Panc1 (cell line): ENCODE measurements at regions not wholly inside any gene's neighbourhood (a gene's known extent, or its start where the extent isn't known, plus 50 kb on each side); places are given as distances from the start of the nearest gene placed in this dataset.

Experiments
- ATAC-seq: fragments of 200-7000 bp; cut with Tn5 transposase; 2 replicates; pipeline ENCODE4 v1.9.1; 2020; ENCODE audit warnings: mild to moderate bottlenecking, moderate library complexity
- BruUV-seq: library from RNA; stranded (reverse); fragments of 400-500 nt; replicated peaks from 2 replicates; lab custom pipeline; 2021; lab: Mats Ljungman, UMichigan
- CTCF ChIA-PET: fragments of 300-600 bp; sonication (Branson Sonifier 250); formaldehyde crosslinking; loops from one replicate; lab custom pipeline; 2022; ENCODE audit warnings: antibody characterized with exemption; lab: Charles Lee
- POLR2A ChIA-PET: fragments of 300-600 bp; sonication (Branson Sonifier 250); formaldehyde crosslinking; loops from one replicate; lab custom pipeline; 2022; ENCODE audit warnings: antibody characterized with exemption; lab: Charles Lee
- DNase-seq: peaks from one replicate; pipeline ENCODE4 v3.0.0-alpha.2; 2010; ENCODE audit warnings: low read depth, low spot score
- H3K27ac ChIP-seq: 2 replicates; pipeline ENCODE4 v1.5.1; 2011; ENCODE audit warnings: mild to moderate bottlenecking, low read length, inconsistent platforms
- H3K27me3 ChIP-seq: fragments of 200-500 bp; sonication (Bioruptor generic); 2 replicates; pipeline ENCODE4 v1.6.0; 2014; ENCODE audit warnings: low read length, inconsistent platforms; ENCODE audit not compliant: control insufficient read depth, insufficient read depth
- H3K36me3 ChIP-seq: fragments of 200-500 bp; sonication (Bioruptor generic); 2 replicates; pipeline ENCODE4 v1.5.1; 2014; ENCODE audit warnings: inconsistent platforms, mild to moderate bottlenecking, low read length, moderate library complexity; ENCODE audit not compliant: control insufficient read depth, insufficient read depth
- H3K4me1 ChIP-seq: 2 replicates; pipeline ENCODE4 v1.5.1; 2011; ENCODE audit warnings: inconsistent platforms, mild to moderate bottlenecking, low read length, moderate library complexity; ENCODE audit not compliant: control insufficient read depth, insufficient read depth
- H3K4me3 ChIP-seq, 2 experiments: 2 replicates each; pipeline ENCODE4 v1.5.1; 2011 to 2012; ENCODE audit warnings: low read depth in 2 of 2, low read length in 2 of 2, mild to moderate bottlenecking in 2 of 2, inconsistent platforms in 1 of 2, moderate library complexity in 1 of 2
- H3K9me3 ChIP-seq: fragments of 200-500 bp; sonication (Bioruptor generic); 2 replicates; pipeline ENCODE4 v1.5.1; 2014; ENCODE audit warnings: low read depth, mild to moderate bottlenecking, inconsistent platforms, low read length, moderate library complexity; ENCODE audit not compliant: control insufficient read depth, insufficient read depth
- POLR2AphosphoS5 ChIP-seq: IDR thresholded peaks from 2 replicates; pipeline ENCODE4 v1.6.1; 2012; ENCODE audit warnings: mild to moderate bottlenecking, low read depth, low read length, moderate library complexity
- SIN3A ChIP-seq: IDR thresholded peaks from 2 replicates; pipeline ENCODE4 v1.6.1; 2012; ENCODE audit warnings: low read depth, mild to moderate bottlenecking, low read length, moderate library complexity, borderline replicate concordance; ENCODE audit not compliant: insufficient read depth
- TCF7L2 ChIP-seq: IDR thresholded peaks from 2 replicates; pipeline ENCODE4 v1.6.1; 2011; ENCODE audit warnings: mild to moderate bottlenecking, low read depth, low read length, inconsistent platforms
- in situ Hi-C: cut with HindIII; loops from 2 replicates; pipeline ENCODE4 v1.10.0; 2016; ENCODE audit warnings: low sequenced_read_pairs, low pct_unique_long_range_greater_than_20kb
- intact Hi-C: fragments of 100-400 bp; cut with micrococcal nuclease; formaldehyde crosslinking; loops from one replicate; pipeline ENCODE4 v1.10.0; 2022; ENCODE audit not compliant: unreplicated experiment
- TF ChIP-seq, protein P1 (sequence below): fragments of 450-650 bp; IDR thresholded peaks from 2 replicates; pipeline ENCODE4 v1.5.1; 2017; ENCODE audit warnings: mild to moderate bottlenecking
- TF ChIP-seq, protein P2 (sequence below), 2 experiments: IDR thresholded peaks; 2 replicates each; pipeline ENCODE4 v1.6.1; 2011 to 2012; ENCODE audit warnings: low read depth in 2 of 2, control low read depth in 1 of 2, low read length in 1 of 2, mild to moderate bottlenecking in 1 of 2, moderate library complexity in 1 of 2; ENCODE audit not compliant: insufficient read depth in 1 of 2

DNA sequence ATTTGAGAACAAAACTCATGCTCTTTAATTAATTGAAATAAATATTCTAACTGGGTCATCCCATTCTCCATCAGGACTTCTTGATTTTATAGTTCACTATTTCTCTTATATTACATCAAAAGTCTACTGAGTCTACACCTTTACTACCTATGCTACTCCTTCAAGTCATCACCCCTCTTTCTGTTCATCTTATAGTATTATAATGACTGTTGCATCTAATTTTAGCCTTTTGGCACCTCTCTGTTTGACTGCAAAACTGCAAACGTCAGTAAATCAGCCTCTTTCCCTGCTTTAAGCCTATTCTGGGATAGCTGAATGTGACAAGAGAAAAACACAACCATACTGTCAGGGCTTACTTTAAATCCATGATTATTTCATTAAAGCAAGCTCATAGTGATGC lies 639.1 kb downstream of the GABRG1 start:
- H3K9me3 ChIP-seq, result no peaks in the 10 kb centered on the region
- BruUV-seq, result no TSS peak
- in situ Hi-C loops (no loop called here), intact Hi-C loops (no loop called here)
- CTCF ChIA-PET, result no interaction called here
- DNase-seq (no peak), ATAC-seq (no peak)
- no peak for TF ChIP-seq POLR2AphosphoS5
- TF ChIP-seq, protein P1, sequence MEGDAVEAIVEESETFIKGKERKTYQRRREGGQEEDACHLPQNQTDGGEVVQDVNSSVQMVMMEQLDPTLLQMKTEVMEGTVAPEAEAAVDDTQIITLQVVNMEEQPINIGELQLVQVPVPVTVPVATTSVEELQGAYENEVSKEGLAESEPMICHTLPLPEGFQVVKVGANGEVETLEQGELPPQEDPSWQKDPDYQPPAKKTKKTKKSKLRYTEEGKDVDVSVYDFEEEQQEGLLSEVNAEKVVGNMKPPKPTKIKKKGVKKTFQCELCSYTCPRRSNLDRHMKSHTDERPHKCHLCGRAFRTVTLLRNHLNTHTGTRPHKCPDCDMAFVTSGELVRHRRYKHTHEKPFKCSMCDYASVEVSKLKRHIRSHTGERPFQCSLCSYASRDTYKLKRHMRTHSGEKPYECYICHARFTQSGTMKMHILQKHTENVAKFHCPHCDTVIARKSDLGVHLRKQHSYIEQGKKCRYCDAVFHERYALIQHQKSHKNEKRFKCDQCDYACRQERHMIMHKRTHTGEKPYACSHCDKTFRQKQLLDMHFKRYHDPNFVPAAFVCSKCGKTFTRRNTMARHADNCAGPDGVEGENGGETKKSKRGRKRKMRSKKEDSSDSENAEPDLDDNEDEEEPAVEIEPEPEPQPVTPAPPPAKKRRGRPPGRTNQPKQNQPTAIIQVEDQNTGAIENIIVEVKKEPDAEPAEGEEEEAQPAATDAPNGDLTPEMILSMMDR, result no peak
- no peak for TF ChIP-seq TCF7L2
- TF ChIP-seq SIN3A, result no peak
- TF ChIP-seq, protein P2, sequence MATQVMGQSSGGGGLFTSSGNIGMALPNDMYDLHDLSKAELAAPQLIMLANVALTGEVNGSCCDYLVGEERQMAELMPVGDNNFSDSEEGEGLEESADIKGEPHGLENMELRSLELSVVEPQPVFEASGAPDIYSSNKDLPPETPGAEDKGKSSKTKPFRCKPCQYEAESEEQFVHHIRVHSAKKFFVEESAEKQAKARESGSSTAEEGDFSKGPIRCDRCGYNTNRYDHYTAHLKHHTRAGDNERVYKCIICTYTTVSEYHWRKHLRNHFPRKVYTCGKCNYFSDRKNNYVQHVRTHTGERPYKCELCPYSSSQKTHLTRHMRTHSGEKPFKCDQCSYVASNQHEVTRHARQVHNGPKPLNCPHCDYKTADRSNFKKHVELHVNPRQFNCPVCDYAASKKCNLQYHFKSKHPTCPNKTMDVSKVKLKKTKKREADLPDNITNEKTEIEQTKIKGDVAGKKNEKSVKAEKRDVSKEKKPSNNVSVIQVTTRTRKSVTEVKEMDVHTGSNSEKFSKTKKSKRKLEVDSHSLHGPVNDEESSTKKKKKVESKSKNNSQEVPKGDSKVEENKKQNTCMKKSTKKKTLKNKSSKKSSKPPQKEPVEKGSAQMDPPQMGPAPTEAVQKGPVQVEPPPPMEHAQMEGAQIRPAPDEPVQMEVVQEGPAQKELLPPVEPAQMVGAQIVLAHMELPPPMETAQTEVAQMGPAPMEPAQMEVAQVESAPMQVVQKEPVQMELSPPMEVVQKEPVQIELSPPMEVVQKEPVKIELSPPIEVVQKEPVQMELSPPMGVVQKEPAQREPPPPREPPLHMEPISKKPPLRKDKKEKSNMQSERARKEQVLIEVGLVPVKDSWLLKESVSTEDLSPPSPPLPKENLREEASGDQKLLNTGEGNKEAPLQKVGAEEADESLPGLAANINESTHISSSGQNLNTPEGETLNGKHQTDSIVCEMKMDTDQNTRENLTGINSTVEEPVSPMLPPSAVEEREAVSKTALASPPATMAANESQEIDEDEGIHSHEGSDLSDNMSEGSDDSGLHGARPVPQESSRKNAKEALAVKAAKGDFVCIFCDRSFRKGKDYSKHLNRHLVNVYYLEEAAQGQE (IDR thresholded peaks at IDR 0.05; ENCODE audit: insufficient read depth in 1 of 2, low read depth in 2 of 2, low read length in 1 of 2), result no peak
- H3K27me3 ChIP-seq, result no peaks in the 10 kb centered on the region
- H3K27ac ChIP-seq, result no peak overlapping the region
- no peaks in the 10 kb centered on the region for H3K4me1 ChIP-seq
- POLR2A ChIA-PET, result no interaction called here
- H3K36me3 ChIP-seq, result no peaks in the 10 kb centered on the region
- H3K4me3 ChIP-seq, result no peak overlapping the region

DNA sequence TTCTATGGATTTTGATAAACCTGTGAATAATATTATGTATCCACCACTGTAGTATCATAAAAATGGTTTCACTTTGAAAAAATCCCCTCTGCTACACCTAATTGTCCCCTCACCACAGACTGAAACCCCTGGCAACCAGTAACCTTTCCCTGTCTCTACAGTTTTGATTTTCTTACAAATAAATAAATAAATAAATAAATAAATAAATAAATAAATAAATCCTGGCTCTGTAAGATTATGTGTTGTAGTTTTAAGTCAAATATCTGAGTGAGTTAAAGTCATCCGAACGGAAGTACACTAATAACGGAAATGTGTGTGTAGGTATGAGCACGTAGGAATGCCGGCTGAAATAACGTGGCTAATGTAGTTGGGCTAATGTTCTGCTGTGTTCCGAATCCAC lies 641.5 kb downstream of the GABRG1 start:
- POLR2A ChIA-PET, result no interaction called here
- DNase-seq (no peak), ATAC-seq (no peak)
- no peaks in the 10 kb centered on the region for H3K4me1 ChIP-seq
- H3K9me3 ChIP-seq, result no peaks in the 10 kb centered on the region
- H3K36me3 ChIP-seq, result no peaks in the 10 kb centered on the region
- no peaks in the 10 kb centered on the region for H3K27me3 ChIP-seq
- no peak overlapping the region for H3K27ac ChIP-seq
- CTCF ChIA-PET, result no interaction called here
- intact Hi-C loops, result no loop called here
- TF ChIP-seq POLR2AphosphoS5 (no peak), TCF7L2 (no peak), SIN3A (no peak)
- TF ChIP-seq, protein P2 (IDR thresholded peaks at IDR 0.05; ENCODE audit: insufficient read depth in 1 of 2, low read depth in 2 of 2, low read length in 1 of 2), result no peak
- TF ChIP-seq, protein P1, result no peak
- no peak overlapping the region for H3K4me3 ChIP-seq
- in situ Hi-C loops, result no loop called here
- BruUV-seq, result no TSS peak
